RPMI7951 (cell line): ENCODE measurements at regions not wholly inside any gene's neighbourhood (a gene's known extent, or its start where the extent isn't known, plus 50 kb on each side); places are given as distances from the start of the nearest gene placed in this dataset.
"Not testable (repeated sequence)": the region's sequence is repeated elsewhere in the genome, so short reads cannot be mapped to it uniquely, and the experiment has no call there.

ENCODE experiments used
- DNase-seq: peaks from one replicate; pipeline ENCODE4 v3.0.0-alpha.2; 2012; ENCODE audit warnings: low read depth

DNA sequence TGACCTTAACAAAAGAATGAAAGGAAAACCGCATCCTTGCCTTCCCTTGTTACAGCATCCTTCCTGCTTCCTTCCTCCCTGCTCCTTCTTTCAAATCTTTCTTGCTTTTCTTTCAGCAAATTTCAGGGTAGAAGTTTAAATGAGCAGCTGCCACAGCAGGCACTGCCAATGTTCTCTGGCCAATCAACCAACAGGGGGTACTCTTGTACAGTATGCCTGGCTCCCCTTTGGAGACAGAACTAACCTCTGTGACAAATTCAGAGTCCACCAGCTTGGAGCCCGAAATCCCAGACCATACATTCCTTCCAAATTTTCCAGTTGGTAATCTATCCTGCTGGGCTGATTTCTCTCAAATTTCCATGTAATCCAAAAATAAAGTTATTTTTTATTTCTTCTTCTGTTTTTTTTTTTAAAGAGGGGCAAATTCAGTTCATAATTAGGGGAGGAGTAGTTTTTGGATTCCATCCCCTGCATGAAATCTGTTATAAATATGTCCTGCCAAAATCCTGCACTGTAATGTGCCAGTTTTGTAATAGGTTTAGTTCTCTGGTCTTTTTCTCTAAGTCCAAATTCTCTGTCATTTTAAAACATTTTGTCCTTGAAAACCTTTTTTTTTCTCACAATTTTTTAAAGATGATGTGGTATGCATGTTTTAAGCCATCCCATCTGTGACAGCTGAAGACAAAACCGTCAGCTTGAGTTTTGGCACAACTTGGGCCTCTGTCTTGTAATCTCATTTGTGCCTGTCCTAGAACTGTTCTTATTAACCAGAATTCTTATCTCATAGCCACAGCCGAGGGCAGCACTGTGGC lies 610.0 kb upstream of the LMO3 start:
- DNase-seq, result no peak

DNA sequence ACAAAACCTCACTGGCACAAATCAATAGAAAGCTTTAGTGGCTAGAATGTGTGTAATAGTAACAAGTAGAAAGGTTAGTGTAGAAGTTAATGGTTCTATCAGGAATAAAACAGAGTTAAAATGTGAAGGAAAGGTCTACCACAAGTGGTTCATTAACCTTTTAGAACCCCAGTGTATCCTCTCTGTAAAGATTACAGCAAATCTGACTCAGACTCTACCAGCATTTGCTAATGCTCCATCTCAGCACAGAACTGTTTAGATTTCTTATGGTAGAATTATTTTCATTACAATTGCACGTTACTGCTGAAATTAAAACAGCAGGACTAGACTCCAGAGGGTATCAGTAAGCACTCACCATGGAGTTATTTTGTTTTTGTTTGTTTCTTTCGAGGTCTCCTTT lies 609.0 kb upstream of the LMO3 start:
- no peak for DNase-seq

DNA sequence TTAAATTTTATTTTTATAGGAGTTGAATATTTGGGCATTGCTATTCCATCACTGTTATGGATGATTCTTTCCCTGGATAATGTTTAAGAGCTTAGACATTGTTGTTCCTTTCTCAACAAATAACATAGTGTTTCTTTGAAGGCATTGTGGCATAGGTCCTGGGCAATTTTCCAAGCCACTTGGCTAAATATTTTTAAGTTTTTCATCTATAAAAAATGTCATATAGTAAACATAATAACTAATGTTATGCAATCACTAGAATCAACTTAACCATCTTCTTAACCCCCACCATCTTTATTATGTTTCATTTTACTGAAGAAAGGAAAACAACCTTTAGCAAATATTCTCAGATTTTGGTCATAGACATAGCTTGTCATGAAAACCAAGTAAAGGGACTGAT lies 600.6 kb upstream of the LMO3 start:
- no peak for DNase-seq

DNA sequence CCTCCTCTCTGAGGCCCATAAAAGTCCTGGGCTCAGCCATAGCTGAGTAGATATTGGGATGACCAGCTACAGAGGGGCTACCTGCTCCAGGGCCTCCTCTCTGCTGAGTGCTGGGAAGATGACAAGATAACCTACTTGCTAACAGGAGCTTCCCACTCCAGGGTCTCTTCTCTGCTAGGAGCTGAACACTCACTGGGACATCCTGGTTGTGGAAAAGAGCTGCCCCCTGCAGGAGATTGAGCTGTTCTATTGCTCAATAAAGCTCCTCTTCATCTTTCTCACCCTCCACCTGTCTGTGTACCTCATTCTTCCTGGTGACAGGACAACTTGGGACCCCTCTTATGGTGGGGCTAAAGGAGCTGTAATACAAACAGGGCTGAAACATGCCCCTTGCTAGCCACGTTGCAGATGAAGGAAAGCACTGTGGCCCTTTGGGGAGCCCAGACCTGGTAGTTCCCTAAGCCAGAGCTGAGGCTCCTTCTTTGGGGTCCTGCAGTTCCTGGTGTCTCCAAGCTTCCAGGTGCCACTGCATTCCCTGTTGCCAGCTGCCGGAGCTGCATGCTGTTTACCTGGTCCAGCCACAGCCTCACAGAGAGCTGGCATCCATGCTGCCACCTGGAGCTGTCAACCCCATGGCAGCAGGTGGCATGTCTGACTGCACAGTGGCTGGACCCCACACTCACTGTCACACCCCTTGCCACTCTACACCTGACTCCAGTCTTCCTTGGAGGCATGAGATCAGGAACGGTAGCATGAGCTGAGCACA lies 598.5 kb upstream of the LMO3 start:
- no peak for DNase-seq

DNA sequence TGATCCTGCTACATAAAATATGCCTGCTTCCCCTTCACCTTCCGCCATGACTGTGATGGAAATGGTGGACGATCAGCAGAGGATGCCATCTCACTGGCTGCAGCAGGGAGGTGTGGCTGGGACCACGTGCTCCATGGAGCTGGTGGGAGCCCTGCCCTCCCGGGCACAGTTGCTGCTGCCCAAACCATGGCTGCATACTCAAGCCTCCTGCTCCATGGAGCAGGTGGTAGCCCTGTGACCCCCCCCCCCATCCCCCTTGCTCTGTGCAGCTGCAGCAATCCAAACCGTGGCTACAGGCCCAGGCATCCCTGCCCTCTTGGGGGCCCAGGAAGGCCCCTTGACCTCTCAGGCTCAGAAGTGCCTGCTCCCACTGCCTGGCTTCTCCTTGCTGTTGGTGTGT lies 597.5 kb upstream of the LMO3 start:
- no peak for DNase-seq

DNA sequence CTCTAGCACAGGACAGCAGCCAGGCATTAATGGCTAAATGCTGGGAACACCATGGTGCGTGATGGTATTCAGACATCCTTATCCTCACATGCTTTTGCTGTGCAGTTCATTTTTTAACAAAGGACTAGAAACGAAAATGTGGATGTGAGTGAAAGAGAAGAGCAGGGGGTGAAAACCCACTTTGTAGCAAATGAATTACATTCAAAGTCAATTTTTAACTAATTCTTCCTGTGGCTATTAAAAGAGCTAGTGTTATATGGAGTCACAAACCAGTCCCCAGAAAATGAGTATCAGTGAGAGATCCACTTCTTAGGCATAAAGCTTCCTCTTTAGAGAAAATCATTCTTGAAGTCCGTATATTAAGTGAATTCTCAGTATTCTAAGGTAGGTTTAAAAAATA lies 592.0 kb upstream of the LMO3 start:
- DNase-seq, result no peak

DNA sequence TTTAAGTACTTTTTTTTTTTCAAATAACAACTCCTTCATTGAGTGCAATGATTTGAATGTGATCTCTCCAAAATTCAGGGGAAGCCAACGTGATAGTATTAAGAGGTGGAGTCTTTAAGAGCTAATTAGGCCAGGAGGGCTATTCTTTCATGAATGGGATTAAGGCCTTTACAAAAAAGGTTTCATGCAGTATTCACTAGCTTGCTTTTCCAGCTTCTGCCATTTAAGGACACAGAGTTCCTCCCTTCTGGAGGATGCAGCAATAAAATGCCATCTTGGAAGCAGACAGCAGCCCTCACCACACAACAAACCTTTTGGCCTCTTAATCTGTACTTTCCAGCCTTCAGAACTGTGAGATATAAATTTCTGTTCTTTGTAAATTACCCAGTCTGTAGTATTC lies 586.8 kb upstream of the LMO3 start:
- no peak for DNase-seq

DNA sequence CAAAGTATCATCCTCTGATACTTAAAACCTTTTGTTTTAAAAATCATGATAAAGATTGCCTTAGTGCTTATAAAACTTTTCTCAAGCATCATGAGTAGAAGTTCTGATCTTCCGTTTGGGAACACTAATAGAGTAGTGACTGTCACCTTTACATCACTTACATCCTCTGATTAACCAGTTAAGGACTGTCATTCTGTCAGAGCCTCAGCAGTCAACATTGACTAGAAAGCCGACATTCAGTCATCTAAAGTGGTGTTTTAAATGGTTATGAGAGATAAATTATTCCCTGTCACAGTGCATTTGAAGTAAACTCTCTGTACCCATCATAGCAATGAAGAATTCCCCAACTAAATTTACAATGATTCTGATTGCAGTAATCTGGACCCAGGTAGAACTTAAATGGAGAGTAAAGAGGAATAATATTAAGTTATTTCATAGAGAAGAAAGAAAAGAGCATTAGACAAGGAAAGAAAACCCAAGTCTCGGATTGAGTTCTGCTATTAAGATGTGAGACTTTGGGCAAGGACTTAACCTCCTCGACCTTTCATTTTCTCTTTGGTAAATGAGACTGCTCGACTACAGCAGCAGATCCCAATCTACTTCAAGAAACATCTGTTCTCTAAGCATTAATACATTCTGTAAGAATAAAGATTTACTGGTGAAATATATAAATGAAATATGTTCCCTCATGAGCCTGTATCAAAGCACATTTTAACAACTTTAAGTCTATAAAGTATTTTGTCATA lies 563.9 kb upstream of the LMO3 start:
- no peak for DNase-seq

DNA sequence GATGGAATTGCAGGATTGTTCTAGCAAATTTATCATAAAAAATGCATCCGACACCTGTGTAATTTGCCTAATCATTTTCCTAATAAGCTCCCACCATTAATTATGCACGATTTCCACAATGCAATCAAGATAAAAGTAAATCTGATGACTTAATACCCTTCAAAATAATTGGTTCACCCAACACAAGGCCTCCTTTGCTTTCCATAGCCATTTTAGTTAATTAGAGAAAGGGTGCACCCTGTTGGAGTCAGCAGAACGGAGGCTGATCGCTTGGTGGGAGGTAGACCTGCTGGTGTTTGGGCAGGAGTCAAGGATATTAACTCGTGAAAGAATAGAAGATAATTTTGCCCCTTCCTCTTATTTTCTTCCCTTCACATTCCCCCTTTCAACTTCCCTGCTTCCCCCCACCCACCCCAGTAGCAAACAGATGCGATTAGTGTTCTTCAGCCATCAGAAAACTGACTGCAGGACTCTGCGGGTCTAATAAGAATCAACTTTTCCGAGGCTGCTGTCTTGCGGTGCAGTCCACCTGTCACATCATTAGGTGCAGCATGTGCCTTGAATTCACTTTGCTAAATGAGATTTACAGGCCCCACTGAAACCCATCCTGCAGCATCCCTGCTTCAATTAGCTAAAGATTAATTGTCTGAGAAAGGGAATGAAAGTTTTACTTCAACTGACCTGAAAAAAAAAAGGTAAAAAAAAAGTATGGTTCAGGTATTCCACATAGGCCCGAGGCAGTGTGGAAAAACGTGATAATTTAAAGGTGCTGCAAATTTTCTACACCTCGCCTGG lies 553.7 kb upstream of the LMO3 start:
- no peak for DNase-seq

DNA sequence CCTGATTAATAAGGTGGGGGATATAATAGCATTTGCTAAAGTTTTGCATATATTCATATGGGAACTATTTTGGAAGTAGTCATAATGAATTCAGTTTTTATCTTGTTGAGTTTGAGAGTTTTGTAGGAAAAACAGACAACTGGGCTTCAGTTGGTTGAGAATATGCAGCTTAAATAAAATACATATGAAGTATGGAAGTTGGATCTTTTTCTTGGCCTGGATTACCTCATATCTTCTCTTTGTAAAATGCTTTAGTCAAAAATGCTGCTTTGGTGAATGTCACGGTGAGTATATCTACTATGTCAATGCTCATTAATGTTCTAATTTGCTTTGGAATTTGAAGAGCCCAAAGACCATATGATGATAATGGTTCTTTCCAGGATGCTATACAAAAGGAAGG lies 552.2 kb upstream of the LMO3 start:
- no peak for DNase-seq

DNA sequence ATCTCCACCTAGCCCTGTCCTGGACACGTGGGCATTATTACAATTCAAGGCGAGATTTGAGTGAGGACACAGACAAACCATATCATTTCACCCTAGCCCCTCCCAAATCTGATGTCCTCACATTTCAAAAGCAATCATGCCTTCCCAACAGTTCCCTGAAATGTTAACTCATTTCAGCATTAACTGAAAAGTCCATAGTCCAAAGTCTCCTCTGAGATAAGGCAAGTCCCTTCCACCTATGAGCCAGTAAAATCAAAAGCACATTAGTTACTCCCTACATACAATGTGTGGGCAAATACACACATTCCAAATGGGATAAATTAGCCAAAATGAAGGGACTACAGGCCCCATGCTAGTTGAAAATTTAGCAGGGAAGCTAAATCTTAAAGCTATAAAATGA lies 546.0 kb upstream of the LMO3 start:
- no peak for DNase-seq

DNA sequence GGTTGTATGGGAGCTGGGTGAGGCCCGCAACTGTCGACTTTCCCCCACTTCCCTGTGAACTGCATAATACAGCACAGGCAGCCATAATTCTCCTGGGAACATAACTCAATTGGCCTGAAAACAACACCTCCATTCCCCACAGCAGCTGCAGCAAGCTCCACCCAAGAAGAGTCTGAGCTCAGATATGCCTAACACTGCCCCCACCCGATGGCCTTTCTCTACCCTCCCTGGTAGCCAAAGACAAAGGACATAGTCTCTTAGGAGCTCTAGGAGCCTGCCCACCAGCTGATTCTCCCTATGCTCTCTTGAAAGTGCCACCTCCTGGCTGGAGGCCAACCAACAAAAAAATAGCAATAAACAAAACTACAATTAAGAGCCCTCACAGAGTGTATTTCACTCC lies 542.7 kb upstream of the LMO3 start:
- DNase-seq, result no peak

DNA sequence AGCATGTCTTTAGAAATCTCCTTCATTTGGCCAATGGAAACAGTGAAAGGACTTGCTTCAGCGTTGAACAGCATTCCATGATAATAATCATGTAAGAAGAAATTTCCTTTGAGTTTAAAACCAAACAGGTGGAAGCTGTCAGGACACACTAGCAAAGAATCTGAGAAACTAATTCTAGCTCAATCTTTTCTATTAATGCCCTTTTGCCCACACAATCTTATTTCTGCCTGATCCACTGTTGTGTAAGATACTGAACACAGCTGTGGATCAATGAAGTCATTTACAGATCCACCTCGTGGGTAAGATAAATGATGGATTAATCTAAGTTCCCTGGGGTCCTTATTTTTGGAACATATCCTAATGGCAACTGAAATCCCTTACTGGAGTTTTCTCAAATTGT lies 536.9 kb upstream of the LMO3 start:
- DNase-seq, result no peak

DNA sequence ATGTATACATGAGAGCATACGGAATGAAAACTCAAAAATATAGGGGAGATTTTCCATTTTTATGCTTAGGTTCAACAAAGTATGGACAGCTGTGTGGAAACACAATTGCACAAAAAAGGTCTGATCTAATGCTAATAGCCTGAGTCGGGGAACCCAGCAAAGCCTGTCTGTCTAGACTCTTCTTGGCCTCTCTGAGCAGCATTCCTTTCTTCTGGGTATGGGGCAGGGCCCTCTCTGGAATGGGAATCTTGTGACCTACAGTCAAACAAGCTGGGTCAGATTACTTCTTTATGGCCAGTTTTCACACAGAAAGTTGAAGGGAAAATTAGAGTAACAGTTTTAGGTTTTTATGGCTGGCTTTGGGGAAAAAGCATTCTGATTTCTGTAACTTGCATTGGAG lies 534.0 kb upstream of the LMO3 start:
- no peak for DNase-seq

DNA sequence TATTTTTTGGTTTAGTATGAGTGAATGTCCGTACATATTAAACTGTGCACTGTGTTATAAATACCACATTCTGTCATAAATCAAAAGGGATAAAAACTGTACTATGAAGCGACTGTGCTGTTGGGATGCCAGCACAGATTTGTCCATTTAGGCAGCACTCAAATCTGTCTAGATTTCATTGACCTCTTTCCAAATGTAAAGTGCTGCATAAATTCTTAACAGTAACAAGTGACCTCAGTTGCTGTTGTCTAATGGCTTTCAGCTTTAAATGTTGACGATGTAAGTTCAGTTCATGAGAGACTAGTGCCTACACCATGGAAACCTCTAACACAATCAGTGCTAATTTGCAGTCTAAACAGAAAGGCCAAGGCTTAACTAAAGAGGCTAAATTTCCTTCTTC lies 531.4 kb upstream of the LMO3 start:
- DNase-seq, result no peak

DNA sequence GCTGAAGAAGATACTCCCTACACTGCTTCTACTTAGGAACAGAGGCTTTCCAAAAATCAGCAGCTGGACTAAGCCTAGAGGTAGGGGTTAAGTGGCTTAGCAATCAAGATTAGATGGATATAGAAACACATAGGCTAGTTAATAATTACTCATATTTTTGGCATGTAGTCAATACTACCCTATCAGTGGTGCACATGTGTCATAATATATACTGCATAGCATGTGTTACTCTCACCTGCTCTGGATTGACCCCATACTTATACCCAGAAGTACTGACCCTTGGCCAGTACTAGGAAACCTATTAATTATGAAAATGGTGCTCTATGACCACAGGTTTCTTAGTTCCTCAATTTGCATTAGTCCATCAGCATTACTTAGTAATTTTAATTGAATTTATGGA lies 528.4 kb upstream of the LMO3 start:
- no peak for DNase-seq

DNA sequence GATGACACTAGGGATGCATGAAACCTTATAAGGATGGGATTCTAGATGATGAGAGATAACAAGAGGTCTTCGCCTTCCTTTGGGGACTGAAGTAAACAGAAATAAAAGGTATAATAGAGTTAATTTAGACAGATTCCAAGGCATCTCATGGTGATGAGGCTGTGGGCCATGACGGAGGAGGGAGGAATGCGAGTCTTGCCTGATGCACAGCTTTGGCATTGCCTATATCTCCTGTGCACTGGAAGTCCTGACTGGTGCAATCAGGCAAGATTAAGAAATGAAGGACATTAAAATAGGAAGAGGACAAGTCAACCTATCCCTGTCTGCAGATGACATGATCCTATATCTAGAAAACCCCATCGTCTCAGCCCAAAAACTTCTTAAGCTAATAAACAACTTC lies 526.4 kb upstream of the LMO3 start:
- no peak for DNase-seq

DNA sequence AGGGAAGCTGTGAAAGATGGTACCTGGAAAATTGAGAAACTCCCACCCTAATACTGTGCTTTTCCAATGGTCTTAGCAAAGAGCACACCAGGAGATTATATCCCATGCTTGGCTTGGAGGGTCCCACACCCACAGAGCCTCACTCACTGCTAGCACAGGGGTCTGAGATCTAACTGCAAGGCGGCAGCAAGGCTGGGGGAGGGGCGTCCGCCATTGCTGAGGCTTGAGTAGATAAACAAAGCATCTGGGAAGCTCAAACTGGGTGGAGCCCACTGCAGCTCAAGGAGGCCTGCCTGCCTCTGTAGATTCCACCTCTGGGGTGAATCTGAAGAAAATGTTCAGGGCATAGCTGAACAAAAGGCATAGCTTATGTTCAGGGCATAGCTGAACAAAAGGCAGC lies 510.6 kb upstream of the LMO3 start:
- DNase-seq, result not testable (repeated sequence)

DNA sequence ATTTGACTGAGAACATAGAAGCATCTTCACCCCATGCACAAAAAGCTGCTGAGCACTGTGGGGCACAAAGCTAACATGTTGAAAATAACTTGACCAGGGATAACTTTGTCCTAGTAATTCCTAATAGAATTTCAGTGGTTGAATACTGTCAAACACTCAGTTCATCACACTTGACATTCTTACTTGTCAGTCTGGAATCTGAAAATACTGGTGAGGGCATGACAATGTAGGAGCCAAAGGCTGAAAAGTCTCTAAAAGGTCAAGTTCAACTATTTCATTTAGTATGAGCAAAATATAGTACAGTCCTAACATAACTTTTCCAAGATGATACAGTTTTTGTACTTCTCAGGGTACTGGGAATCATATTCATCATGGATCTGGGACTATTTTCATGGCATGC lies 504.4 kb upstream of the LMO3 start:
- DNase-seq, result no peak

DNA sequence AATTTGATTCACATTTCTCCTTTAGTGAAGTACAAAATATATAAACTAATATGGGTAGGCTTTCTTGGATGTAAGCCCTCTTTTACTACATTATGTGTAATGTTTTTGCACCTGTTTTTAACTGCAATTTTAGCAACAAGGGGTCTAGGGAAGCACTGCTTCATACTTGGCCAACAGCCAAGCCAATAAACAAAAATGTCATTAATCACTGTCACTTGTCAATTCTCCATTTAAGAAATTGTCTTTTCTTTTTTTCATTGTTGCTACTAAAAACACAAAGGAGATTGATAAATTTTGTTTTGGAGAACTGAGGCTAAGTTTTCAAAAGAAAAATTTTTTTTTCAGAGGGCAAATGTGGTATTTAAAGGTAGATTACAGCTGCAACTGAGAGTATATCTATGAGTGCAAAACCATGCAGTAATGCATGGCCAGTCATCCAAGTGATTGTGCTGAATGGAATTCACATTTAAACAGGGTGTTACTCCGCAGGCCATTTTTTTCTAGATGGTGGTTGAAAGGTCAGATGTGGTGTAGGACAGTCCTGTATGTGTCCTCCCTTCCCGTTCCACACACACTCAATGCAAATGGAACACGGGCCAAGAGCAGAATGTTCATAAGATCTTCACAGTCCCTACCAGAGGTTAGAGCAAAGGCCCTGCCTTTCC lies 503.0 kb upstream of the LMO3 start:
- no peak for DNase-seq

DNA sequence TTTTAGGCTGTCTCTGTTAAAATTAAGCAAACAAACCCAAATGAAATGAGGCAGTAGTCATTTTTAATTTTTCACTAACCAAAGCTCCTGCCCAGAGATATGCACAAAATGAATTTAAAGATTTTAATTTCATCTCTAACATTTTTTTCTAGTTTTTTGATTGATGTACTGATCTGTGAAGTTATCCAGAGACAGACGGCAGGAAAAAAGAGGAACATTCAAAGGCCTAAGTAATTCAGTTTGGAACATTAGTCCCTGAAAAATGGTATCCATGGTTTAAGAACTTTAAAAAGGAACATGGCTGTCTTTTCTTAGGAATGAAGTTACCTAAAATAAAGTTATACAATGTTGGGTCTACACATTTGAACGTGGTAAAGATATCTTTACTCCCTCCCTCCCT lies 498.8 kb upstream of the LMO3 start:
- no peak for DNase-seq
